Loucy (cell line): ENCODE measurements at regions not wholly inside any gene's neighbourhood (a gene's known extent, or its start where the extent isn't known, plus 50 kb on each side); places are given as distances from the start of the nearest gene placed in this dataset.

Experiments
- EZH2phosphoT487 ChIP-seq: fragments of 200-600 bp; IDR thresholded peaks from 2 replicates; pipeline ENCODE4 v1.6.1; 2018; ENCODE audit warnings: antibody characterized with exemption, mild to moderate bottlenecking, moderate library complexity, borderline replicate concordance
- TF ChIP-seq, protein P1 (sequence below): fragments of 200-600 bp; sonication (generic); conservative IDR thresholded peaks from 2 replicates; pipeline ENCODE4 v1.5.1; 2014; ENCODE audit warnings: mild to moderate bottlenecking, antibody characterized with exemption, low read length

GRCh38 chr18:64334748-64335147, 185.9 kb upstream of the LINC00305 start:
- TF ChIP-seq, protein P1, sequence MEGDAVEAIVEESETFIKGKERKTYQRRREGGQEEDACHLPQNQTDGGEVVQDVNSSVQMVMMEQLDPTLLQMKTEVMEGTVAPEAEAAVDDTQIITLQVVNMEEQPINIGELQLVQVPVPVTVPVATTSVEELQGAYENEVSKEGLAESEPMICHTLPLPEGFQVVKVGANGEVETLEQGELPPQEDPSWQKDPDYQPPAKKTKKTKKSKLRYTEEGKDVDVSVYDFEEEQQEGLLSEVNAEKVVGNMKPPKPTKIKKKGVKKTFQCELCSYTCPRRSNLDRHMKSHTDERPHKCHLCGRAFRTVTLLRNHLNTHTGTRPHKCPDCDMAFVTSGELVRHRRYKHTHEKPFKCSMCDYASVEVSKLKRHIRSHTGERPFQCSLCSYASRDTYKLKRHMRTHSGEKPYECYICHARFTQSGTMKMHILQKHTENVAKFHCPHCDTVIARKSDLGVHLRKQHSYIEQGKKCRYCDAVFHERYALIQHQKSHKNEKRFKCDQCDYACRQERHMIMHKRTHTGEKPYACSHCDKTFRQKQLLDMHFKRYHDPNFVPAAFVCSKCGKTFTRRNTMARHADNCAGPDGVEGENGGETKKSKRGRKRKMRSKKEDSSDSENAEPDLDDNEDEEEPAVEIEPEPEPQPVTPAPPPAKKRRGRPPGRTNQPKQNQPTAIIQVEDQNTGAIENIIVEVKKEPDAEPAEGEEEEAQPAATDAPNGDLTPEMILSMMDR: no peak
- TF ChIP-seq EZH2phosphoT487: no peak
